Smooth muscle cell (in vitro differentiated cells): ENCODE measurements at regions not wholly inside any gene's neighbourhood (a gene's known extent, or its start where the extent isn't known, plus 50 kb on each side); places are given as distances from the start of the nearest gene placed in this dataset.
"Not testable (repeated sequence)": the region's sequence is repeated elsewhere in the genome, so short reads cannot be mapped to it uniquely, and the experiment has no call there.

Experiments used
- DNase-seq: peaks from one replicate; lab custom pipeline; 2025; ENCODE audit not compliant: unreplicated experiment; lab: John Stamatoyannopoulos, UW
- H2AFZ ChIP-seq: fragments of 200-600 bp; sonication (generic); 2 replicates; pipeline ENCODE4 v1.6.0; 2016; ENCODE audit warnings: antibody characterized with exemption, low read depth, mild to moderate bottlenecking
- H3F3A ChIP-seq: fragments of 200-600 bp; sonication (generic); 2 replicates; pipeline ENCODE4 v1.6.0; 2017; ENCODE audit warnings: antibody characterized with exemption, low read depth
- H3K27ac ChIP-seq: fragments of 200-600 bp; sonication (generic); 2 replicates; pipeline ENCODE4 v1.5.1; 2016; ENCODE audit warnings: low read depth, mild to moderate bottlenecking
- H3K27me3 ChIP-seq: fragments of 200-600 bp; sonication (generic); 2 replicates; pipeline ENCODE4 v1.6.1; 2016; ENCODE audit warnings: low read depth, mild to moderate bottlenecking
- H3K36me3 ChIP-seq: fragments of 200-600 bp; sonication (generic); 2 replicates; pipeline ENCODE4 v1.5.1; 2016; ENCODE audit warnings: low read depth
- H3K4me1 ChIP-seq: fragments of 200-600 bp; sonication (generic); 2 replicates; pipeline ENCODE4 v1.5.1; 2016; ENCODE audit warnings: low read depth
- H3K4me2 ChIP-seq: fragments of 200-600 bp; sonication (generic); 2 replicates; pipeline ENCODE4 v1.6.0; 2016; ENCODE audit warnings: mild to moderate bottlenecking
- H3K4me3 ChIP-seq: fragments of 200-600 bp; sonication (generic); 2 replicates; pipeline ENCODE4 v1.5.1; 2016; ENCODE audit warnings: mild to moderate bottlenecking
- H3K79me2 ChIP-seq: fragments of 200-600 bp; sonication (generic); 2 replicates; pipeline ENCODE4 v1.6.0; 2016; ENCODE audit warnings: low read depth, mild to moderate bottlenecking
- H3K9ac ChIP-seq: fragments of 200-600 bp; sonication (generic); 2 replicates; pipeline ENCODE4 v1.6.0; 2016; ENCODE audit warnings: low read depth
- H3K9me3 ChIP-seq: fragments of 200-600 bp; sonication (generic); replicated peaks from 2 replicates; pipeline ENCODE4 v1.5.1; 2016; ENCODE audit warnings: low read depth
- H4K20me1 ChIP-seq: fragments of 200-600 bp; sonication (generic); 2 replicates; pipeline ENCODE4 v1.6.0; 2016; ENCODE audit warnings: low read depth
- CTCF ChIP-seq: fragments of 200-600 bp; sonication (generic); IDR thresholded peaks from 2 replicates; pipeline ENCODE4 v1.5.1; 2017; ENCODE audit warnings: borderline replicate concordance, mild to moderate bottlenecking, antibody characterized with exemption; ENCODE audit not compliant: insufficient read depth, poor library complexity, severe bottlenecking
- WGBS: methylation state at CpG from one replicate; pipeline ENCODE4 v1.1.7; 2016; ENCODE audit warnings: low lambda C conversion rate; 5-methylcytosine and 5-hydroxymethylcytosine counted together

- Histone ChIP-seq H3K79me2 (no peaks in the 10 kb centered on the region), H3K9me3 (no peaks in the 10 kb centered on the region), H3K27ac (no peak overlapping the region), H3K4me3 (no peak overlapping the region), H3K27me3 (no peaks in the 10 kb centered on the region), H3F3A (no peaks in the 10 kb centered on the region), H3K4me1 (no peaks in the 10 kb centered on the region), H3K36me3 (no peaks in the 10 kb centered on the region), H3K9ac (no peak overlapping the region), H4K20me1 (no peaks in the 10 kb centered on the region), H2AFZ (no peak overlapping the region), H3K4me2 (no peak overlapping the region)
- WGBS: 51% methylated on average over 2 of the region's 2 CpGs
- DNase-seq: no peak
- TF ChIP-seq CTCF: no peak
Measured at GRCh38 chr1:194067772-194068171, 881.4 kb upstream of the B3GALT2 start.

DNA sequence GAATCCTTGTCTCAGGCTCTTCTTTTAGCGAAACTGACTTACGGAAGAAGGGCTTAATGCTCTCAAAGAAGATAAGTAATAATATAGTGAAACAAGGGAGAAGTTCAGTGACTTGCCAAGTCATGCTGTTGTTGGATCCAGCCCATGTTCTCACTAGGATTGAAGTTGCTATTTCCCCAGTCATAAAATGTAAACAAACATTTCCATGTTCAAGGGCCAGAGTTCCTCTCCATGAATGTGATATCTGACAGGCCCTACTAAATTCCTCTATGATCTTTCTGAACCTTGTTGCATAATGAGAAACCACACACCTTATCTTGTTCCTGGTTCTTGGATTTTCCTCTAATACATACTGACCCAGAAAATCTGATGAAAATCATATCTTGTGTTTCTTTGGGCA, 876.5 kb upstream of the B3GALT2 start:
- no peak for TF ChIP-seq CTCF
- Histone ChIP-seq H2AFZ (no peak overlapping the region), H4K20me1 (no peaks in the 10 kb centered on the region), H3K27me3 (no peaks in the 10 kb centered on the region), H3K4me3 (no peak overlapping the region), H3K4me2 (peak overlapping the region; percentile 6), H3K36me3 (no peaks in the 10 kb centered on the region), H3K9ac (no peak overlapping the region), H3K9me3 (no peaks in the 10 kb centered on the region), H3F3A (no peaks in the 10 kb centered on the region), H3K79me2 (no peaks in the 10 kb centered on the region), H3K27ac (peak overlapping the region; percentile 36), H3K4me1 (no peaks in the 10 kb centered on the region)
- DNase-seq: no peak
- 52% methylated on average over 2 of the region's 2 CpGs for WGBS

- Histone ChIP-seq H3K4me3 (no peak overlapping the region), H3K27me3 (no peaks in the 10 kb centered on the region), H3K9me3 (no peaks in the 10 kb centered on the region), H3K27ac (peak overlapping the region; percentile 36), H3K9ac (no peak overlapping the region), H4K20me1 (no peaks in the 10 kb centered on the region), H2AFZ (no peak overlapping the region), H3K36me3 (no peaks in the 10 kb centered on the region), H3K79me2 (no peaks in the 10 kb centered on the region), H3K4me2 (peak overlapping the region; percentile 6), H3K4me1 (no peaks in the 10 kb centered on the region), H3F3A (no peaks in the 10 kb centered on the region)
- TF ChIP-seq CTCF: no peak
- 43% methylated on average over 1 of the region's 1 CpG for WGBS
- DNase-seq: no peak
Measured at GRCh38 chr1:194062526-194062925, 876.1 kb upstream of the B3GALT2 start.

DNA sequence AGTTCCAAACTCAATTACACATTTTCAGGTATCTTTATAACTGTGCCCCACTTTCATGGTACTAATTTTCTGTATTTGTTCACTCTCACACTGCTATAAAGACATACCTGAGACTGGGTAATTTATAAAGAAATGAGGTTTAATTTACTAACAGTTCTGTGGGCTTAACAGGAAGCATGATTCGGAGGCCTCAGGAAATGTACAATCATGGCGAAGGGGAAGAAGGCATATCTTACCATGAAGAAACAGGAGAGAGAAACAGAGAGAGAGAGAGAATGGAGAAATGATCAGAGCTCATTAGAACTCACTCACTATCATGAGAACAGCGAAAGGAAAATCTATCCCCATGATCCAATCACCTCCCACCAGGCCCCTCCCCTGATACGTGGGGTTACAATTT, 874.1 kb upstream of the B3GALT2 start:
- no peak overlapping the region for H3K9ac ChIP-seq
- no peaks in the 10 kb centered on the region for H4K20me1 ChIP-seq
- no peak for TF ChIP-seq CTCF
- no peaks in the 10 kb centered on the region for H3F3A ChIP-seq
- H3K4me1 ChIP-seq: no peaks in the 10 kb centered on the region
- no peak for DNase-seq
- H3K4me2 ChIP-seq: no peak overlapping the region
- no peaks in the 10 kb centered on the region for H3K36me3 ChIP-seq
- WGBS: 88% methylated on average over 4 of the region's 4 CpGs
- no peaks in the 10 kb centered on the region for H3K79me2 ChIP-seq
- H3K27me3 ChIP-seq: no peaks in the 10 kb centered on the region
- no peaks in the 10 kb centered on the region for H3K9me3 ChIP-seq
- H2AFZ ChIP-seq: no peak overlapping the region
- H3K4me3 ChIP-seq: no peak overlapping the region
- no peak overlapping the region for H3K27ac ChIP-seq

DNA sequence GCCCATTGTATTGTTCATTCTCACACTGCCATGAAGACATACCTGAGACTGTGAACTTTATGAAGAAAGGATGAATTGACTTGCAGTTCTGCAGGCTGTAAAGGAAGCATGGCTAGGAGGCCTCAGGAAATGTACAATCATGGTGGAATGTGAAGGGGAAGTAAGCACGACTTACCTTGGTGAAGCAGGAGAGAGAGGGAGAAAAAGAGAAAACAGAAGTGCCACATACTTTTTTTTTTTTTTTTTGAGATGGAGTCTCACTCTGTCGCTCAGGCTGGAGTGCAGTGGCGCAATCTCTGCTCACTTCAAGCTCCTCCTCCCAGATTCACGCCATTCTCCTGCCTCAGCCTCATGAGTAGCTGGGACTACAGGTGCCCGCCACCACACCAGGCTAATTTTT, 871.9 kb upstream of the B3GALT2 start:
- H3K9me3 ChIP-seq, H3K27me3 ChIP-seq, H3K9ac ChIP-seq, H3F3A ChIP-seq, H3K4me1 ChIP-seq, H2AFZ ChIP-seq, H3K27ac ChIP-seq, H3K4me3 ChIP-seq, DNase-seq, H3K4me2 ChIP-seq, H3K79me2 ChIP-seq, H3K36me3 ChIP-seq, H4K20me1 ChIP-seq: not testable (repeated sequence)
- WGBS: 92% methylated on average over 5 of the region's 5 CpGs
